Suppressor macrophage (primary cell): ENCODE measurements at regions not wholly inside any gene's neighbourhood (a gene's known extent, or its start where the extent isn't known, plus 50 kb on each side); places are given as distances from the start of the nearest gene placed in this dataset.

Source experiments
- DNase-seq, 4 experiments: peaks; one replicate each; pipeline ENCODE4 v3.0.0-alpha.2; 2020 to 2022

GRCh38 chr1:218775501-218776021, 398.1 kb upstream of the LYPLAL1 start:
- DNase-seq, result no peak

DNA sequence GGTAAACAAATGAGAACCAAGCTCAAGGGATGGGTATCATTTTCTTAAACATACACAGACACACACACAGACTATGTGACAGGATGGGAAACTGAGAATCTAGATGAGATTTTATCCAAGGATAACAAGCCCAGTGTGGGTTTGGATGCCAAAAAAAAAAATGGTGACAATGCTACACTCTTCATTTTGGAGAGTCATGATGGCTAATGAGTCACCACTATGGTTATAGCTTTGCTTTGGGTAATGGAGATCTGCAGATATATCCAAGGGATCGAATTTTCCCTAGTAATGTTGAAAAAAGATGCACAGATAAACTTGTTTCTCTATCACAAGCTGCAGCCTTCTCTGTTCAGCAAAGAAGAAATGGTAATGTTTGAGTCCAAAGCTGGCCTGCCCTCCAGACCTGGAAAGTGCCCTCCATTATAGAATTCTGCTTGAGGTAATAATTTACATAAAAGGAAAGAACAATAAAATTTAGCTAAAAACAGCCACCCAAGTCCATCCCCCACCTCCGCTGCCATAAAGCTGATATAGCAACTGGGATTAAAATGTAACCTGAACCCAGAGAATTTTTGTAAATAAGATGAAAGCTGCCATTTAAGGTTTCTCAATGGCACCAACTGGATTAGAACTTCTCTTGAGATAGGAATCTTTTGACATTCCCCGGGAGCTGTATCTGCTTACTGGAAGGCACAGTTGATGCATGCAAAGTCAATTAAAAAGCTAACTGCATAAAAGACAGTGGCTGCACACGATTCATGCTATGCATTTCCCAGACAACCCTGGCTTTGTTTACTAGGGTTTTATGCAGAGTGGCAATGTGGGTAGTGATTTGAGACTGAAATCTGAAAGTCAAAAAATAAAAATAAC, 395.2 kb upstream of the LYPLAL1 start:
- DNase-seq, result no peak

- no peak for DNase-seq
Measured at GRCh38 chr1:218779341-218780100, 394.2 kb upstream of the LYPLAL1 start.

GRCh38 chr1:218783131-218783530, 390.5 kb upstream of the LYPLAL1 start:
- no peak for DNase-seq

DNA sequence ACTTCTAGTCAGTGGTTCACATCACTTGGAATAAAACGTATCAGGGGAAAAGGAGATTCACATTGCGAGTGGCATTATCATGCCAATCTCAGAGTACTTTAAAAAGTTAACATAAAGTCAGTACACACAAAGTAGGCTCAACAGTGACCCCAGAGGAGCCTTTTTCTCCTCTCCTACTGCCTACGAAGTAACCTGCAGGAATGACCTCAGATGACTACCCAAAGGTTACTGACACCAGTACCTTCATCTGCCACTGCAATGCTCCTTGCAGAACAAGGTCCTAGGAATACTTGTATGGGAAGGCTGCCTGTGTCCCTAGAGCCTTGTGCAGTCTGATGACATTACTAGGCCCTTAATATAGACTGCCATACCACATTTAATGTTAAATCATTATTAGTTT, 389.8 kb upstream of the LYPLAL1 start:
- no peak for DNase-seq

- DNase-seq, result no peak
Measured at GRCh38 chr1:218785928-218786327, 387.8 kb upstream of the LYPLAL1 start.

DNA sequence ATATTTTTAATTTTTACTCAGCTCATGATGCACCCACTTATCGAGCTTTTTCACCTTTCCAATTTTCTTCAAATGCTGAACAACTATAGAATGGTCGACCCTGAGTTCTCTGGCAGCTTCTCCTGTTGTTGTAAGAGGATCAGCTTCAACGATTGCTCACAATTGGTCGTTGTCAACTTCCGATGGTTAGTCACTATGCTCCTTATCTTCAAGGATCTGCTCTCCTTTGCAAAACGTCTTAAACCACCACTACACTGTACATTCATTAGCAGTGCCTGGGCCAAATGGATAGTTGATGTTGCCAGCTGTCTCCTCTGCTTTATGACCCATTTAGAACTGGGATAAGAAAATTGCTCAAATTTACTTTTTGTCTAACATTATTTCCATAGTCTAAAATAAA, 385.9 kb upstream of the LYPLAL1 start:
- DNase-seq, result no peak

- DNase-seq, result no peak
Measured at GRCh38 chr1:218796773-218797172, 376.9 kb upstream of the LYPLAL1 start.

- no peak for DNase-seq
Measured at GRCh38 chr1:218802799-218803198, 370.9 kb upstream of the LYPLAL1 start.

DNA sequence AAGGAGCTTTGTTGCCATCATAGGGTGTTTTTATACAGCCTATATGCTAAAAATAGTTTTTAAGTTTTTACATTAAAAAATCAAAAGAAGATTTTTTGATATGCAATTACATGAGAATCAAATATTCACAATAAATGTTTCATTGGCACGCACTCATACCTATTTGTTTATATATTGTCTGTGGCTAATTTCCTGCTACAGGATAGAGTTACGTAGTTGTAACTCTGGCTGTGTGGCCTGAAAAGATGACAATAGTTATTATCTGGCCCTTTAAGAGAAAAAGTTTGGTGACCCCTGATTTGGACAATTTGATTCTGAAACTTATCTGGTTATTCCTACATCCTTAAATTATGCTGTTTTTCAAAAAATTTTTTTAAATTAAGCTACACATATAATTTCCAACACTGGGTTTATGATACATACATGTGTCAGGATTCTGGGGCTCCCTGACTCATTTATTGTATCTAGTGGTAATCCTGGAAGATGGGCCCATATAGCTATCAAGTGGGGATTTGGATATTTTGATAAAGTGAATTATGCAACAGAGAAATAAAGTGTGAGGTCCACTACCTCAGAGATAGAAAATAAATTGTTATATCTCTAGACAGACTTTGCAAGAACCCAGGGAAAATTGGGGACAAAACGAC, 370.2 kb upstream of the LYPLAL1 start:
- no peak for DNase-seq

GRCh38 chr1:218804014-218804785, 369.5 kb upstream of the LYPLAL1 start:
- no peak for DNase-seq

DNA sequence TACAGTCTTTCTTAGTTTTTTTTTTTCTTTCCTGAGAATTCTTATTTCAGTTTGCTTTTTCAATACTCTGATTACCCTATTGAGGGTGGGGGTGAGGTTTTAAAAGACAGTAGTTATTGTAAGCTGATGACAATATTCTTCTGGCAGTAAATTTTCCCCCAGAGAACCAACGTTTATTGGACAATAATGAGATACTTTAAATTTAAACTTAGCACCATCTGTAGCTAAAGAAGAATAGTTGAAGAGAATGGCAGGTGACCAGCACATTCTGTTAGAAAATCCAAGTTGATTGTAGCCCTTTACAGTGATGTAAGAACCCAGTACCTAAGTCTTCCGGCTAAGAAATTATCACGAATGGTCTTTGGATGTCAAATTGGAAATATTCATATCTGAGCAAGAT, 364.6 kb upstream of the LYPLAL1 start:
- no peak for DNase-seq

DNA sequence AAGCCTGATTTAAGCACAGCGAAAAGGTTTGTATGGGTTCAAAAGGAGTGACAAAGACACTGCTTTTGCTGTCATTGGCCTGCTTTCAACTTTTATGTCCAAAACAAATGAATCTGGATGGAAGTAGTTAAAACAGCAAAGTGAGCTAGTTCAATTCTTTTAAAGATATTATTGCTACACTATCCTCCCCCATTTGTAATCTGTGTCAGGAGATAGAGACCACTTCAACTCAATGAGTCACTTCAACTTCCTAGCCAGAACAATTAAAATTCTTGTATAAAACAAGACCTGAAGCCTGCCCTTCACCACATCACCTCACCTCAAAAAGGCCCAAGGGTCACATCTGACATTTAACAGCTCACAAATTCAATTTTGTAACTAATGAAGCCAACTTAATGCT, 364.1 kb upstream of the LYPLAL1 start:
- DNase-seq, result no peak

DNA sequence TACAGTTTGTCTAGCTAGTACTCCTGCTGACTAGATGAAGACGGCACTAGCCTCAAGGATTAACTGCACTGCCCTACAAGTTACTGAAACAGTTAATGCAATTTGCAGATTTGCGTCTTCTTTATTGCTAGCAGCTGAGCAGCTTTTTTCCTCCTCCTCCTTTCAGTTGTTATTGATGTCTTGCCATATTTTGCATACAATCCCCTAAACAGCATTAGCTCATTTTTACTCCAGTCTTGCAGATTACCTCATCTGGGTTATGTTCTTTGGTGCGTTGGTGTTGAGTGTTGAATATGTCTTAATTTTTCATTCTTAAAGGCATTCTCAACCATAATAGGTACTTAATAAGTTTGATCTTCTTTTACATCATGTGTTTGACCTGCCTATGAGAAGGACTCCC, 363.4 kb upstream of the LYPLAL1 start:
- no peak for DNase-seq

DNA sequence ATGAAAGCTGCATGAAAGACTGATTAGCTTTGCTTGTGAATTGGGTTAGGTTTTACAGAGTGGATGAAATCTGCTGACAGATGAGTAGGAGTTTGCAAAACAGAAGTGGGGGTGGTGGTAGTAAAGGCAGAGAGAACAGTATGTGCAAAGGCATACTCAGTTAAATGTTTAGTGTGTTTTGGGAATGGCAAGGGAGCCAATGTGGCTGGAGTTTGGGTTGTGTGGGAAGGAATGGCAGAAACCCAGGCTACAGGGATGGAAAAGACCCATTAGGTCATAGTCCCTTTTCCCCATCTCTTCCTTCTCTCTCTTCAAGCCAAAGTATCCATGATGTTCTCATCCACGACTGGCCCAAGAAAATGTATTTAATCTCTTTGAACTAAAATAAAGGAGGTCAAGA, 362.2 kb upstream of the LYPLAL1 start:
- DNase-seq, result no peak

DNA sequence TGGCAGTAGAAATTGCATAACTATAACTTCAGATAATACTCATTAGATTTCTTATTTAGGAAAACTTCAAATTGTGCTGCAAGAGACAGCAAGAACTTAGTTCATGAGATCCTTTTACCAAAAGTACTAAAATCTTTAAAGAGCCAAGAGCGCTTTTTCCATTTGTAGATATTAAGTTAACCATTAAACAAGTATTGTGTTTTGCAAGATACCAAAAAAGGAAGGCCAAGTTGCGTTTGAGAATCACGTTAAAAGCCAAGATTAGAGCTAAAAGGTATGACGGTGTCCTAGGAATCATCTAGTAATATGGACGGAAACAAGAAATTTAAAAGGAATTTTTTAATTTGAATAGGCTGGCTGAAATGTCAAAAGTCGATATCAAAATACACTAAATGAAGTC, 361.3 kb upstream of the LYPLAL1 start:
- DNase-seq, result no peak

- no peak for DNase-seq
Measured at GRCh38 chr1:218813237-218813636, 360.4 kb upstream of the LYPLAL1 start.

GRCh38 chr1:218815076-218815475, 358.6 kb upstream of the LYPLAL1 start:
- DNase-seq, result no peak

DNA sequence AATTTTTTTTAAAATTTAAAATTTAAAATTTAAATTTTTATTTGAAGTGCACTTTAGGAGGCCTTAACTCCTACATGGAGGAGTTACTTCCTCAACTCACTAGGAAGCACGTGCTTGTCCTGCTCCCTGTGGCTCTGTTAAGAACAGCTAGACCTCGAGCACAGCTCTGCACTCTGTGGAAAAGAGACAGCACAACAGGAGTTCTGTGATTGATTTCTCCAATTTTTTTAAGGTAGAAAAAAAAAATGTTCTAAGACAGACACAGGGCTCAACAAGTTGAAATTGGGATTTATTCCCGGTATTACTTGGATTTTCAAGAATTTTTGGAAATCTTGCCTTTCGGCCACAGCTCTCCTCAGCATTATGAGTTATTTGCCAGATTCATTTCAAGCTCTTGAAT, 356.6 kb upstream of the LYPLAL1 start:
- DNase-seq, result peak in 2 of 4 experiments; percentile 12 to 13

DNA sequence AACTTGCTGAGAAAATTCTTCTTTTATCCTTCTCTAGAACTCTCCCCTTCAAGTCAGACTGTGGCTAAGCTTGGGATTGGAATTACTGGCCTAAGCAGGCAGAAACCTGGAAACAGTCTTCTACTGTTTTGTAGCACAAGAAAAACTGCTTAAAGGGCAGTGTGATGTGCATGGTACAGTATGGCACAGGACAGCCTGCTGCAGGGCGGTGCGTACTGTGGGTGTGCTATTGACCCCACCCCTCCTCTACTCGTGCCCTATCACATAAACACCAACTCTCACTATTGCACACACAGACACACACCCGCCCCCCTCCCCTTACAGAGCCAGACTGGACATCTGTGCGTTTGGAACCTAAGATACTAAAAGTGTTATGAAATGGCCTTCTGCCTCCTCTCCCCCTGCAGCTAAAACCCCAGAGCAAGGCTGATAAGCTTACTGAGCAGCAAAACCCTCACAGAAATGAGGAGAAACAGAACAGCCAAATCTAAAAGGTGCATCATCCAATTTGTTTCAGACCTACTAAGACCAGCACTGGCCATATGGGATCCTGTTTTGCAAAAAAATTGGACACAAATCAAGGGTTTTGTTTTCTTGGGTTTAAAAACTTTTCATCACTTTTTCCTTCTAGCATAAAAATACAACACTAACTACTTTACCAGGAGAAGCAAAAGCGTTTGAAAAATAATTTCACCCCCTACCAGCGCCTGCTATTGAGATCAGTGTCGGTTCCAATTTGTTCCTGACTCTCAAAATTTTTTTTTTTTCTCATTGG, 355.8 kb upstream of the LYPLAL1 start:
- no peak for DNase-seq

- DNase-seq, result no peak
Measured at GRCh38 chr1:218823291-218823900, 350.3 kb upstream of the LYPLAL1 start.
